Activated T-cell treated with anti-CD3 and anti-CD28 coated beads, Interleukin-2, amount 50 U/mL, for 4 hours (primary cell): ENCODE measurements at regions not wholly inside any gene's neighbourhood (a gene's known extent, or its start where the extent isn't known, plus 50 kb on each side); places are given as distances from the start of the nearest gene placed in this dataset.
"Not testable (repeated sequence)": the region's sequence is repeated elsewhere in the genome, so short reads cannot be mapped to it uniquely, and the experiment has no call there.

Experiments
- ATAC-seq, 2 donors: fragments of 200-7000 bp; cut with Tn5 transposase; one replicate each; pipeline ENCODE4 v1.10.0; 2021
- DNase-seq: peaks from one replicate; pipeline ENCODE4 v3.0.0-alpha.2; 2020
- H3K27me3 Mint-ChIP-seq: one replicate; pipeline ENCODE4 v1.8.0; 2021; ENCODE audit warnings: low read depth, mixed read lengths
- H3K36me3 Mint-ChIP-seq: one replicate; pipeline ENCODE4 v1.8.0; 2022; ENCODE audit warnings: mixed read lengths; ENCODE audit not compliant: insufficient read depth
- H3K4me1 Mint-ChIP-seq: one replicate; pipeline ENCODE4 v1.8.0; 2021; ENCODE audit warnings: low read depth, mixed read lengths
- H3K4me3 Mint-ChIP-seq: one replicate; pipeline ENCODE4 v1.8.0; 2021; ENCODE audit warnings: mild to moderate bottlenecking, moderate library complexity, mixed read lengths
- H3K9me3 Mint-ChIP-seq: one replicate; pipeline ENCODE4 v1.8.0; 2021; ENCODE audit warnings: mixed read lengths

DNA sequence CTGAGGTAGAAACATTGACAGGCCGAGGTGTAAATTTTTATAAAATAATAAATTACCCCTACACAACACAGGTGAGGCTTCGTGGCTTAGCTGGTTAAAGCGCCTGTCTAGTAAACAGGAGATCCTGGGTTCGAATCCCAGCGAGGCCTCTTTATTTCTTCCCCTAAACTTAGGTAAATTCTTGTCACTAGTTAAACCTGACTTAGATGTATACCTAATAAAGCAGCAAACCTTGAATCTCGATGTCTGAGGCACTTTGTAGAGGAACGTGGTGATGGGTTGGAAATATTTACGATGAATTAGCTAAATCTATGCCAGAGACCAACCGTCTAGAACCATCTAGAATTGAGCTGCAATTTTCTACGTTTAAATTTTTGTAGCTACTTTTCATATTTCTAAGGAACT lies 185.6 kb downstream of the OR2B2 start:
- no peak for DNase-seq
- Mint-ChIP-seq H3K36me3 (no peaks in the 10 kb centered on the region), H3K4me3 (no peak overlapping the region), H3K9me3 (no peaks in the 10 kb centered on the region), H3K4me1 (no peaks in the 10 kb centered on the region), H3K27me3 (peaks cover 66% of the 10 kb centered on the region)
- no peak for ATAC-seq

DNA sequence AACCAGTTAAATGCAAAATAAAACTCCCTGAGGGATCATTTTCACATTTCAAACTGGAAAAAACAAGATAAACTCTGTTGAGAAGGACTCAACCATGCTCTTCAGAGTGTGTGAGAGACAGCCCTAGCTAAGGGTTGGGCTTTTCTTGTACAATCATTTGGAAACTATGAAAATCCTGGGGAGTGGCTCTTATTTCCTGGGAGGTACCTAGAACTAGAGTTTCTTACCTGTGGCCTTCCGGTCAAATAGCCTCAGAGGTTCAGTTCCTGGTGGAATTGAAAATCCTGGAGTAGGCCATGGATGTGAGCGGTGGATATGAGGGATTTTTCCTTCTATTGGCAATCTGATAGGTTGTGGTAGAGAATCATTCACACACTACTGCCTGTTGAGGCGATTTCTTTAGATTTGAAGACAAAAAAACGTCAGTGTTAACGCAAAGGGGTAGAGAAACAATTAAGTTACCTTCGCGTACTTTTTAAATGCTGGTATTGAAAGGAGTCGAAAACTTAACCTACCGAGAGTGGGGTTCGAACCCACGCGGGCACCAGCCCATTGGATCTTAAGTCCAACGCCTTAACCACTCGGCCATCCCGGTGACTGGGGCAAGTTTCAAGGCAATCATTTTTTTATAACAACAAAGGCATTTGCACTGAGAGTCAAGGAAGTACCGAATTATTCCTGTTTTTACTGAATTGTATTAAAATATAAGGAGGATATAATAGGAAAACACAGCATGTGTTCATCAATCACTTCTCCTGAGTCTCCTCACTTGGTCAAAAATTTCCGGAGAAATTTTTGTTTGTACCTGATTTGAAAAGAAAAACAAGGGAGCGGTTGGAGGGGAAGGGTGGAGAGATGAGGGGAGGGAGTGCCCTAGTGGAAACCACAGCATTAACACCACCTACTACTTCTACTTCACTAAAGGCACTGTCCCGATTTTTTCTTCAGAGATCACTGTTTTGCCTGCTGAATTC lies 191.3 kb downstream of the OR2B2 start:
- ATAC-seq (no peak), DNase-seq (no peak)
- Mint-ChIP-seq H3K36me3 (no peaks in the 10 kb centered on the region), H3K9me3 (no peaks in the 10 kb centered on the region), H3K27me3 (peaks cover 36% of the 10 kb centered on the region), H3K4me1 (peaks cover 10% of the 10 kb centered on the region), H3K4me3 (no peak overlapping the region)

DNA sequence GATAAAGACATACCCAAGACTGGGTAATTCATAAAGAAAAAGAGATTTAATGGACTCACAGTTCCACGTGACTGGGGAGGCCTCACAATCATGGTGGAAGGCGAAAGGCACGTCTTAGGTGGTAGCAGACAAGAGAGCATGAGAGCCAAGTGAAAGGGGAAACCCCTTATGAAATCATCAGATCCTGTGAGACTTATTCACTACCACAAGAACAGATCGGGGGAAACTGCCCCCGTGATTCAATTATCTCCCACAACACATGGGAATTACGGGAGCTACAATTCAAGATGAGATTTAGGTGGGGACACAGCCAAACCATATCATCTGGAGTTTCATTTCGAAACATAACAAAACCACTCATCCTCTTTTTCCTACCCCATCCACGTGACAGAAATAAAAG lies 193.2 kb downstream of the OR2B2 start:
- not testable (repeated sequence) for H3K4me3 Mint-ChIP-seq, H3K36me3 Mint-ChIP-seq, DNase-seq, H3K9me3 Mint-ChIP-seq
- peaks cover 10% of the 10 kb centered on the region for H3K4me1 Mint-ChIP-seq
- peak; percentile 75 to 94 for ATAC-seq
- peaks cover 34% of the 10 kb centered on the region for H3K27me3 Mint-ChIP-seq

DNA sequence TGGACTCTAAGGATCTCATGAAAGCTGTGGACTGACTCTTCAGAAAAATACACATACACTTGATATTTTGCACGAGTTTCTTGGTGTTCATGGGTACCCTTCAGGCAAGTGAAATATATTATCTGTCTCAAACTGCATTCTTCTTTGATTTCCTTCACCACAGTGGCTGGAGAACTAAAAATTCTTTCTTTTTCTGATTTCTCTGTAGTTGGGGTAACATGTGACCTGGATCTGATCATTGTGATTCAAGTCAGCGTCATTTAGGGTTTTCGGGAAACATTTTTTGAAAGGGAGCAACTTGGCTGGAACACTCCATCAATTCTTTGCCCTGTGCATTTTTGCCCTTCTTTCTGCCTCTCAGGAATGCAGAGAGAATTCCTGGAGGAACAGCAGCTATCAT lies 205.8 kb downstream of the OR2B2 start:
- Mint-ChIP-seq H3K27me3 (no peaks in the 10 kb centered on the region), H3K4me3 (no peak overlapping the region), H3K9me3 (no peaks in the 10 kb centered on the region), H3K36me3 (peaks cover 26% of the 10 kb centered on the region), H3K4me1 (no peaks in the 10 kb centered on the region)
- no peak for DNase-seq
- ATAC-seq: no peak

DNA sequence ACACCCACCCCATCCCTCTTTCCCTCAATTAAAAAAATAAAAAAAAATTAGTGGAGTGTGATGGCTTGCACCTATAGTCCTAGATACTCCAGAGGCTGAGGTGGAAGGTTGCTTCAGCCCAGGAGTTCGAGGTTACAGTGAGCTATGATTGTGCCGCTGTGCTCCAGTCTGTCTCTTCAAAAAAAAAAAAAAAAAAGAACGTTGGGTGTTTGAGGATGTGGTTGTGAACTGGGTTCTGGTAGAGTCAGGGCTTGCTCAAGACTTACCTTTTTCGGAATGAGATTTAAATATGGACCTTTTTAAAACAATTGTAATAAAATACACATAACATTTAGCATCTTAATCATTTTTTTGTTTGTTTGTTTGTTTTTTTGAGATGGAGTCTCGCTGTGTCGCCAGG lies 211.9 kb downstream of the OR2B2 start:
- peaks cover 6% of the 10 kb centered on the region for H3K4me1 Mint-ChIP-seq
- H3K36me3 Mint-ChIP-seq: peaks cover 23% of the 10 kb centered on the region
- no peaks in the 10 kb centered on the region for H3K27me3 Mint-ChIP-seq
- no peak overlapping the region for H3K4me3 Mint-ChIP-seq
- no peak for ATAC-seq
- no peaks in the 10 kb centered on the region for H3K9me3 Mint-ChIP-seq
- no peak for DNase-seq

DNA sequence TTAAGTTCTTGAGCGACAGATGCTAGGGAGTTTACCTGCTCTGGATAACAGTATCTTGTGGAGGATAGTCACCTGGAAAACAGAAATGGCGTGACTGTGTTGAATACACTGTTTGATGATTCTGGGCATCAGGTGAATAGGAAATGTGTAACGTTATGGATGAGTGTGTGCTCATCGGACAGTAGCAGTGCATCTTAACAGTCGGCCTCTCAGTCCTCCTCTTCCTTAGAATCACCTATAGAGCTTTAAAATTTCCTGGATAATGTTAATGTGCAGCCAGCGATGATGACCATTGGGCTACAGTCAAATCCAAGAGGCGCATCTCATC lies 217.7 kb downstream of the OR2B2 start:
- H3K4me1 Mint-ChIP-seq: peaks cover 18% of the 10 kb centered on the region
- ATAC-seq (peak in 1 of 2 donors; percentile 20), DNase-seq (no peak)
- H3K27me3 Mint-ChIP-seq: no peaks in the 10 kb centered on the region
- no peaks in the 10 kb centered on the region for H3K9me3 Mint-ChIP-seq
- H3K4me3 Mint-ChIP-seq: peak overlapping the region; percentile 93
- peaks cover 6% of the 10 kb centered on the region for H3K36me3 Mint-ChIP-seq

DNA sequence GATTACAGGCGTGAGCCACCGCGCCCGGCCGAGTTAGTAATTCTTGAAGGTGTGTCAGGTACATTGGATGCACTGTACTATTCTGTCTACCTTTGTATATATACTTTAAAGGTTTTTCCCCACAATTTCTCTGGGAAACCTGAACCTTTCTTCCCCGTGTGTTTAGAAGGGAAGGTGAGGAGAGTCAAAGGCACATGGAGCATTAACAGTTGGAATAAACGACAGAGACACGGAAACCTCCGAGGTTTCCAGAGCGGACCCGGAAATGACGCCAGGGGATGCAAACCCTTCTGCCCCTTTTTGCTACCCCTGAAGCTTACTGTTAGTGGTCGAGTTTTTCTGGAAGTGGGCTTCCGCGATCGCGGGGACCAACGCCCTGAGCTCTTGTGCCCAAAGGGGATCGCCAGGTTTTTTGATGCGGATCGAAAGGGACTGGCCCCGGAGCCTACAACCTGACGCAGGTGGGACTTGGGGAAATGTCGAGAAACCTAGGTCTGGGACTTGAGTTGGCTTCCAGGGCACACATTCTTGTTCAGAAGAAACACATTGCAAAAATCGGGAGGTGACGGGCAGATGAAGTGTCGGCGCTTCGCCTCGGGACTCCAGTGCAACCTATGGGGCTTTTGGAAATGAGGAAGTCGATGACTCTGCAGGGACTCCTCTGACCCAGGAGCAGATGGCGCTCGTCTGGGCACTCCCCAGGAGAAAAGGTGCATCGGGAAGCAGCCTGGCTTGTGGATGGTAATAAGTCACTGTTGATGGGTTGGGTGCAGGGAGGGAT lies 218.2 kb downstream of the OR2B2 start:
- peak; percentile 58 to 72 for ATAC-seq
- H3K36me3 Mint-ChIP-seq: peaks cover 5% of the 10 kb centered on the region
- H3K4me1 Mint-ChIP-seq: peaks cover 20% of the 10 kb centered on the region
- DNase-seq: no peak
- H3K4me3 Mint-ChIP-seq: peak overlapping the region; percentile 93
- H3K9me3 Mint-ChIP-seq: no peaks in the 10 kb centered on the region
- H3K27me3 Mint-ChIP-seq: no peaks in the 10 kb centered on the region

DNA sequence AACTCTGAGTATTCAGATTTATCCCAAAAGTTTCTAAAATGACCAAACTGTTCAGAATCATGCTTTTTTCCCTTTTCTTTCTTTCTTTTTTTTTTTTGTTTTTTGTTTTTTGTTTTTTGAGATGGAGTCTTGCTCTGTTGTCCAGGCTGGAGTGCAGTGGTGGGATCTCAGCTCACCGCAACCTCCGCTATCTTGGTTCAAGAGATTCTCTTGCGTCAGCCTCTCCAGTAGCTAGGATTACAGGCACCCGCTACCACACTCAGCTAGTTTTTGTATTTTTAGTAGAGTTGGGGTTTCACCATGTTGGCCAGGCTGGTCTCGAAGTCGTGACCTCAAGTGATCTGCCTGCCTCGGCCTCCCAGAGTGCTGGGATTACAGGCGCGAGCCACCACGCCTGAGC lies 219.2 kb upstream of the ZNF184 start:
- DNase-seq, H3K4me3 Mint-ChIP-seq, H3K9me3 Mint-ChIP-seq, H3K27me3 Mint-ChIP-seq, H3K36me3 Mint-ChIP-seq, ATAC-seq: not testable (repeated sequence)
- H3K4me1 Mint-ChIP-seq: peaks cover 32% of the 10 kb centered on the region

DNA sequence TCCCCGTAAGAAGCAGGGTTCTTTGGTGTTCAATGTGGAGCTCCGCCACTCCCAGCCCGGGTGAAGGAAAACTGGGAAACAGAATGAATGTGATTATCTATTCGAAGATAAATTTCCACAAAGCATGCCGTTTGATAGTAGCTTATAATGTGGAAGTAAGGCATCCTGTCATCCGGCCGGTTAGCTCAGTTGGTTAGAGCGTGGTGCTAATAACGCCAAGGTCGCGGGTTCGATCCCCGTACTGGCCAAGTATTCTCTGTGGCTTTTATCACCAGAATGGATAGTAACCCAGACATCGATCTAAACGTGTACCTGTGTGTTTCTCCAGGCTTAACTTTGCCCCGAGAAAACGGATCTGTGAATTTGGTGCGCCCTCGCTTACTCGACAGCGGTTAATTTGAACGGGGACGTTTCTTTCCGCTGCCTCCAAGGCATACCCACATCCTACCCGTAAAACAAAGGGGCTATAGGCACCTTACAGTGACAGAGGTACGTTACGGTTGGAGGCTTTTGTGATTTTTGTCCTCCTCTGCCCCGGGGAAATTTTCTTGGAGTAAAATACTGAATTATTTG lies 215.2 kb upstream of the ZNF184 start:
- no peaks in the 10 kb centered on the region for H3K36me3 Mint-ChIP-seq
- peak; percentile 81 for DNase-seq
- H3K4me1 Mint-ChIP-seq: peaks cover 16% of the 10 kb centered on the region
- H3K9me3 Mint-ChIP-seq: no peaks in the 10 kb centered on the region
- ATAC-seq: peak; percentile 72 to 87
- H3K4me3 Mint-ChIP-seq: peak overlapping the region; percentile 89
- no peaks in the 10 kb centered on the region for H3K27me3 Mint-ChIP-seq

DNA sequence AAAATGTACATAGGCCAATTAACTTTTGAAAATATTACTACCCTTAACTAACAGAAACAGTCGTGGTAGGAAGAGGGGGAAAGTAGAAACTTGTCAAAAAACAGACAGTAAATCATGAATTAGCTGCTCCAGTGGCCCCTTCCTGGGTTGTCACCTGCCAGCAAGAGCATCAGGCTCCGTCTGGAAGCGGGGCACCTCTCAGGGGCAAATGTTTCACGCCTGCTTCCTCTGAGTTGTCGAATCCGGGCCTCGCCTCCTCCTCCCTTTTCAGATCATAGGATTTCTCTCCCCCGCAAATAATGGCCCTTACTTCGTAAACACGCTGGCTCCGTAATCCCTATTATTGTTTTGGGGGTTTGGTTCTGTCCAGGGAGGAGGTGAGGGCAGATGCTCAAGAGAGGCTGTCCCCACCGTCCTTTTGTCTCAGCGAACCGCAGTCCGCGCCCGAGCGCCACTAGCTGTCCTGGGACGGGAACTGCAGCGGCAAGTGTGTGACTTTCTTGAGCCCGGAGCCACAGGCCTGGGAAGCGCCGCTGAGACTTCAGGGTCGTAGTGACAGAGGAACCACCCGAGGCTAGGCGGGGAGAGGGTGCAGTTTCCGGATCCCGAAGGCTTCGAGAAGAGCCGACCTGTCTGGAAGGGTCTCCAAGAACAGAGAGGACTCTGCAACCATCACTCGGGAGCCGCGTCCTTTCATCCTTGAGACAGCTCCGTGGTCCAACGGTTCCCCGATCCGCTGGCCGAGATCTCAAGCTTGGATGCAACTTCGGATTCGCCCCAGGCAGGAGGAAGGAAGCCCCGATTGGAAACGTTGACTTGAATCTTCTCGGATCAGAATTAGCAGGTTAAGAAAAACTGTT lies 214.5 kb upstream of the ZNF184 start:
- Mint-ChIP-seq H3K4me3 (peak overlapping the region; percentile 89), H3K27me3 (peaks cover 5% of the 10 kb centered on the region), H3K9me3 (no peaks in the 10 kb centered on the region), H3K36me3 (no peaks in the 10 kb centered on the region), H3K4me1 (peaks cover 16% of the 10 kb centered on the region)
- DNase-seq (peak; percentile 69), ATAC-seq (peak; percentile 81 to 82)

DNA sequence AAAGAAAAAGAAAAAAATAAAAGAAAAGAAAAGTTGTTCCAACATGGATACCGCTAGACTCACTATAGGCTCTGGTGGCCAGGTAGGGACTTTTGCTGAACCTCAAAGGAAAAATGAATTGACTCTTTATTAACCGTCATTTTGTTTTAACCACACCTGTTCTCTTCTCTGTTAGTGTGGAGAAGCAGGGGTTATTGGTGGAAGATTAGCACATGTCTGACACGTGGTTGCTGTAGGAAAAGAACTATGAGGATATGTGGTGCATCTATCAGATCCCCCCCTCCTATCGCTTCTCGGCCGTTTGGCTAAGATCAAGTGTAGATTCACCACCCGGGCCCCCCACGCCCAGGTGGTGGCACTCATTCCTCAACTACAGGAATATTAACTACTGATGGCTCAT lies 212.4 kb upstream of the ZNF184 start:
- H3K9me3 Mint-ChIP-seq: peaks cover 2% of the 10 kb centered on the region
- H3K4me1 Mint-ChIP-seq: peaks cover 16% of the 10 kb centered on the region
- no peak overlapping the region for H3K4me3 Mint-ChIP-seq
- H3K27me3 Mint-ChIP-seq: peaks cover 26% of the 10 kb centered on the region
- ATAC-seq (no peak), DNase-seq (no peak)
- H3K36me3 Mint-ChIP-seq: no peaks in the 10 kb centered on the region

DNA sequence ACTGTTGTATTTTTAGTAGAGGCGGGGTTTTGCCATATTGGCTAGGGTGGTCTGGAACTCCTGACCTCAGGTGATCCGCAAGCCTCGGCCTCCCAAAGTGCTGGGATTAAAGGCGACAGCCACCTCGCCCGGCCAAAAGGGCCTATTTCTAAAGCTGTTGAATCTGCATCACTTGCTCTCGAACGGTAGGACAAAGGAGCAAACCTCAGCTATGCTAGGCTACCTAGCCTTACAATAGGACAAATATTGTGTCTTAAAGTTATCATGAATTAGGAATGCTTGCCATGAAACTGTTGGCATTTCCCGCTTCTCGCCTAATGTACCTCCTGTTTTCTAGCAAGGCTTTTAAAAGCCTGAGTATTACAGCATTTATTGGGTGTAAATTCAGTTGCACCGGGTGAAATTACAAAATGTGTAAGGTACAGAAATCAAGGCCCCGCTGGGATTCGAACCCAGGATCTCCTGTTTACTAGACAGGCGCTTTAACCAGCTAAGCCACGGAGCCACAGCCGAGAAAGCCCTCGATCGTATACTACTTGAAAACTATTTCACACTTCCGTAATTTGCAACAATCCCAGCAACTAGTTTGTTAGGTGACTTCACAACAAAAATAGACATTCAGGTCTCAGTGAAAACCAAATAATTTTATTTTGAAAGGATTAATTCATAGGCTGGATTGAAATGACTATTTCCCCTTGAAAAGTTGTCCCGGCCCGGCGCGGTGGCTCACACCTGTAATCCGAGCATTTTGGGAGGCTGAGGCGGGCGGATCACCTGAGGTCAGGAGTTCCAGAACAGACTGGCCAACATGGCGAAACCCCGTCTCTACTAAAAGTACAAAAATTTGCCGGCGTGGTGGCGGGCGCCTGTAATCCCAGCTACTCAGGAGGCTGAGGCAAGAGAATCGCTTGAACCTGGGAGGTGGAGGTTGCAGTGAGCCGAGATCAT lies 211.6 kb upstream of the ZNF184 start:
- DNase-seq (peak; percentile 31), ATAC-seq (peak in 1 of 2 donors; percentile 10)
- Mint-ChIP-seq H3K27me3 (peaks cover 34% of the 10 kb centered on the region), H3K36me3 (no peaks in the 10 kb centered on the region), H3K4me3 (no peak overlapping the region), H3K9me3 (peaks cover 4% of the 10 kb centered on the region), H3K4me1 (peaks cover 16% of the 10 kb centered on the region)
